Neural progenitor cell (in vitro differentiated cells): ENCODE measurements at regions not wholly inside any gene's neighbourhood (a gene's known extent, or its start where the extent isn't known, plus 50 kb on each side); places are given as distances from the start of the nearest gene placed in this dataset.

Experiments
- EZH2 ChIP-seq: fragments of 200-600 bp; sonication (generic); IDR thresholded peaks from 2 replicates; pipeline ENCODE4 v1.6.1; 2017; ENCODE audit warnings: antibody characterized with exemption, mild to moderate bottlenecking, moderate library complexity
- EZH2phosphoT487 ChIP-seq: fragments of 200-600 bp; sonication (generic); IDR thresholded peaks from 2 replicates; pipeline ENCODE4 v1.6.1; 2017; ENCODE audit warnings: antibody characterized with exemption
- TF ChIP-seq, protein P1 (sequence below): fragments of 200-600 bp; sonication (generic); IDR thresholded peaks from 2 replicates; pipeline ENCODE4 v1.5.1; 2017; ENCODE audit warnings: antibody characterized with exemption, mild to moderate bottlenecking

DNA sequence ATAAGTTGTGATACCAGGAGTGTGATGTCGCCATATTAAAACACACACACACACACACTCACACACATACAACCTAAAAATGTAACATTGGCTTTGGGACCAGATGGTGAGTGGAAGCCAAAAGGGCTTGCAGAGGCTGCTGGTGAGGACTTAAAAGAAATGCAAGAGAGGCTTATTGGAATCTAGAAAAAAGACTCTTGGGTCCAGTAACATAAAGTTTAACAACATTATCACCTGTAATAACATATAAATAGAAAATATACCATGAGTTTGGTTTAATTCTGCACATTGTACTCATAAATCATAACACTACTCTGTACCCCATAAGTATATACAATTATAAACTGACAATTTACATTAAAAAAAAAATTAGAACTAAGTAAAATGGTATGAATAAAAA, 74.4 kb upstream of the MYCN start:
- TF ChIP-seq, protein P1, sequence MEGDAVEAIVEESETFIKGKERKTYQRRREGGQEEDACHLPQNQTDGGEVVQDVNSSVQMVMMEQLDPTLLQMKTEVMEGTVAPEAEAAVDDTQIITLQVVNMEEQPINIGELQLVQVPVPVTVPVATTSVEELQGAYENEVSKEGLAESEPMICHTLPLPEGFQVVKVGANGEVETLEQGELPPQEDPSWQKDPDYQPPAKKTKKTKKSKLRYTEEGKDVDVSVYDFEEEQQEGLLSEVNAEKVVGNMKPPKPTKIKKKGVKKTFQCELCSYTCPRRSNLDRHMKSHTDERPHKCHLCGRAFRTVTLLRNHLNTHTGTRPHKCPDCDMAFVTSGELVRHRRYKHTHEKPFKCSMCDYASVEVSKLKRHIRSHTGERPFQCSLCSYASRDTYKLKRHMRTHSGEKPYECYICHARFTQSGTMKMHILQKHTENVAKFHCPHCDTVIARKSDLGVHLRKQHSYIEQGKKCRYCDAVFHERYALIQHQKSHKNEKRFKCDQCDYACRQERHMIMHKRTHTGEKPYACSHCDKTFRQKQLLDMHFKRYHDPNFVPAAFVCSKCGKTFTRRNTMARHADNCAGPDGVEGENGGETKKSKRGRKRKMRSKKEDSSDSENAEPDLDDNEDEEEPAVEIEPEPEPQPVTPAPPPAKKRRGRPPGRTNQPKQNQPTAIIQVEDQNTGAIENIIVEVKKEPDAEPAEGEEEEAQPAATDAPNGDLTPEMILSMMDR = no peak
- no peak for TF ChIP-seq EZH2phosphoT487
- no peak for TF ChIP-seq EZH2
